Caco-2 (cell line): ENCODE measurements at regions not wholly inside any gene's neighbourhood (a gene's known extent, or its start where the extent isn't known, plus 50 kb on each side); places are given as distances from the start of the nearest gene placed in this dataset.

Experiments used
- BruUV-seq: library from RNA; stranded (reverse); fragments of 400-500 nt; replicated peaks from 2 replicates; lab custom pipeline; 2021; lab: Mats Ljungman, UMichigan
- CTCF ChIA-PET: fragments of 300-600 bp; sonication (Branson Sonifier 250); formaldehyde crosslinking; loops from one replicate; lab custom pipeline; 2022; ENCODE audit warnings: antibody characterized with exemption; lab: Charles Lee
- POLR2A ChIA-PET: fragments of 300-600 bp; sonication (Branson Sonifier 250); formaldehyde crosslinking; loops from one replicate; lab custom pipeline; 2022; ENCODE audit warnings: antibody characterized with exemption; lab: Charles Lee
- DNase-seq, 2 experiments: peaks; one replicate each; pipeline versions ENCODE4 v3.0.0 to v3.0.0-alpha.2; 2020 to 2022
- H3K27me3 ChIP-seq: replicated peaks from 2 replicates; pipeline ENCODE4 v1.6.0; 2011; ENCODE audit warnings: low read length; ENCODE audit not compliant: control insufficient read depth, insufficient read depth
- H3K36me3 ChIP-seq: 2 replicates; pipeline ENCODE4 v1.5.1; 2011; ENCODE audit warnings: low read length; ENCODE audit not compliant: control insufficient read depth, insufficient read depth
- H3K4me1 ChIP-seq: fragments of 250-450 bp; sonication (Bioruptor Pico); 2 replicates; pipeline ENCODE4 v1.5.1; 2020; ENCODE audit warnings: mild to moderate bottlenecking
- H3K4me3 ChIP-seq: 2 replicates; pipeline ENCODE4 v1.5.1; 2011; ENCODE audit warnings: low read depth, mild to moderate bottlenecking, control low read depth, low read length
- H3K9me3 ChIP-seq: fragments of 250-450 bp; sonication (Bioruptor Pico); 2 replicates; pipeline ENCODE4 v1.5.1; 2020; ENCODE audit warnings: mild to moderate bottlenecking, moderate library complexity
- H3K27ac Mint-ChIP-seq: one replicate; pipeline ENCODE4 v1.8.0; 2022; ENCODE audit warnings: mixed read lengths; ENCODE audit not compliant: unreplicated experiment
- H3K27me3 Mint-ChIP-seq: one replicate; pipeline ENCODE4 v1.8.0; 2022; ENCODE audit warnings: mixed read lengths; ENCODE audit not compliant: insufficient read depth, unreplicated experiment
- H3K36me3 Mint-ChIP-seq: one replicate; pipeline ENCODE4 v1.8.0; 2022; ENCODE audit warnings: mild to moderate bottlenecking, mixed read lengths; ENCODE audit not compliant: insufficient read depth, unreplicated experiment
- H3K4me1 Mint-ChIP-seq: one replicate; pipeline ENCODE4 v1.8.0; 2022; ENCODE audit warnings: low read depth, mixed read lengths; ENCODE audit not compliant: unreplicated experiment
- H3K4me3 Mint-ChIP-seq: one replicate; pipeline ENCODE4 v1.8.0; 2022; ENCODE audit warnings: mild to moderate bottlenecking, moderate library complexity, mixed read lengths; ENCODE audit not compliant: unreplicated experiment
- H3K9me3 Mint-ChIP-seq: one replicate; pipeline ENCODE4 v1.8.0; 2022; ENCODE audit warnings: mixed read lengths; ENCODE audit not compliant: unreplicated experiment
- CTCF ChIP-seq, 2 experiments: fragments of 200-600 bp in 1 of 2; IDR thresholded peaks; 1 replicate in 1 of 2; 2 replicates in 1 of 2; pipeline versions ENCODE4 v1.5.1 to v1.8.0; 2011 to 2022; ENCODE audit warnings: antibody characterized with exemption in 1 of 2, control low read depth in 1 of 2, inconsistent platforms in 1 of 2, low read depth in 1 of 2, low read length in 1 of 2, mild to moderate bottlenecking in 1 of 2, moderate library complexity in 1 of 2; ENCODE audit not compliant: insufficient read depth in 1 of 2, severe bottlenecking in 1 of 2, unreplicated experiment in 1 of 2
- intact Hi-C: fragments of 100-400 bp; cut with micrococcal nuclease; formaldehyde crosslinking; loops from one replicate; pipeline ENCODE4 v1.10.0; 2022; ENCODE audit not compliant: unreplicated experiment

GRCh38 chr6:147637620-147638195 lies 129.2 kb downstream of the SAMD5 start:
- H3K4me1 Mint-ChIP-seq = peaks cover 10% of the 10 kb centered on the region
- H3K9me3 Mint-ChIP-seq = peaks cover 9% of the 10 kb centered on the region
- no peak overlapping the region for H3K27ac Mint-ChIP-seq
- H3K36me3 Mint-ChIP-seq = no peaks in the 10 kb centered on the region
- TF ChIP-seq CTCF (IDR thresholded peaks at IDR 0.05; ENCODE audit: insufficient read depth in 1 of 2, low read depth in 1 of 2, low read length in 1 of 2, severe bottlenecking in 1 of 2, unreplicated experiment in 1 of 2) = no peak
- Histone ChIP-seq H3K4me1 (peaks cover 17% of the 10 kb centered on the region), H3K36me3 (no peaks in the 10 kb centered on the region), H3K9me3 (no peaks in the 10 kb centered on the region), H3K27me3 (no peaks in the 10 kb centered on the region), H3K4me3 (no peak overlapping the region)
- DNase-seq = no peak
- no TSS peak for BruUV-seq
- no peaks in the 10 kb centered on the region for H3K27me3 Mint-ChIP-seq
- no peak overlapping the region for H3K4me3 Mint-ChIP-seq
- intact Hi-C loops = no loop called here
- ChIA-PET POLR2A (no interaction called here), CTCF (no interaction called here)

- POLR2A ChIA-PET = no interaction called here
Measured at GRCh38 chr6:147639279-147639678, 130.8 kb downstream of the SAMD5 start.

GRCh38 chr6:147640606-147641005 lies 132.1 kb downstream of the SAMD5 start:
- Histone ChIP-seq H3K36me3 (no peaks in the 10 kb centered on the region), H3K4me3 (no peak overlapping the region), H3K27me3 (no peaks in the 10 kb centered on the region), H3K4me1 (peaks cover 25% of the 10 kb centered on the region), H3K9me3 (no peaks in the 10 kb centered on the region)
- Mint-ChIP-seq H3K27me3 (no peaks in the 10 kb centered on the region), H3K4me1 (peaks cover 26% of the 10 kb centered on the region), H3K4me3 (no peak overlapping the region), H3K9me3 (peaks cover 10% of the 10 kb centered on the region), H3K36me3 (no peaks in the 10 kb centered on the region), H3K27ac (no peak overlapping the region)
- no peak for TF ChIP-seq CTCF (IDR thresholded peaks at IDR 0.05; ENCODE audit: insufficient read depth in 1 of 2, low read depth in 1 of 2, low read length in 1 of 2, severe bottlenecking in 1 of 2, unreplicated experiment in 1 of 2)
- BruUV-seq = no TSS peak
- intact Hi-C loops = loop anchor here (5.0 kb wide), 1 partner anchor 332 kb away; no protein-coding TSS in a partner anchor
- peak in 1 of 2 experiments; percentile 41 for DNase-seq
- CTCF ChIA-PET = interaction anchor here (0.7 kb wide), 1 partner anchor 807 kb away, joined by 3 read pairs; no protein-coding TSS in a partner anchor
- POLR2A ChIA-PET = no interaction called here

More at GRCh38 chr6:147639279-147639678, 130.8 kb downstream of the SAMD5 start:
- Mint-ChIP-seq H3K4me3 (no peak overlapping the region), H3K36me3 (no peaks in the 10 kb centered on the region), H3K27me3 (no peaks in the 10 kb centered on the region), H3K27ac (no peak overlapping the region), H3K9me3 (peaks cover 11% of the 10 kb centered on the region), H3K4me1 (peaks cover 19% of the 10 kb centered on the region)
- TF ChIP-seq CTCF (IDR thresholded peaks at IDR 0.05; ENCODE audit: insufficient read depth in 1 of 2, low read depth in 1 of 2, low read length in 1 of 2, severe bottlenecking in 1 of 2, unreplicated experiment in 1 of 2) = no peak
- no peaks in the 10 kb centered on the region for H3K36me3 ChIP-seq
- intact Hi-C loops = no loop called here
- H3K4me1 ChIP-seq = peaks cover 22% of the 10 kb centered on the region
- no TSS peak for BruUV-seq
- CTCF ChIA-PET = no interaction called here
- no peaks in the 10 kb centered on the region for H3K27me3 ChIP-seq
- no peak overlapping the region for H3K4me3 ChIP-seq
- H3K9me3 ChIP-seq = no peaks in the 10 kb centered on the region
- DNase-seq = no peak
